HEK293T (cell line): ENCODE measurements at regions not wholly inside any gene's neighbourhood (a gene's known extent, or its start where the extent isn't known, plus 50 kb on each side); places are given as distances from the start of the nearest gene placed in this dataset.

Experiments used
- L3MBTL2 ChIP-seq: fragments of 450-650 bp; conservative IDR thresholded peaks from 2 replicates; pipeline ENCODE4 v1.6.1; 2016; ENCODE audit warnings: mild to moderate bottlenecking
- TARDBP ChIP-seq: fragments of 450-650 bp; IDR thresholded peaks from 2 replicates; pipeline ENCODE4 v1.6.1; 2016
- ZNF384 ChIP-seq: fragments of 450-650 bp; IDR thresholded peaks from 2 replicates; pipeline ENCODE4 v1.6.1; 2016

GRCh38 chr2:8059794-8060193 lies 622.1 kb upstream of the ID2 start:
- TF ChIP-seq L3MBTL2 (no peak), ZNF384 (no peak), TARDBP (no peak)
